Heart right ventricle (tissue), 16 donors: ENCODE measurements at regions not wholly inside any gene's neighbourhood (a gene's known extent, or its start where the extent isn't known, plus 50 kb on each side); places are given as distances from the start of the nearest gene placed in this dataset.

ENCODE experiments used
- ATAC-seq, 8 donors: fragments of 200-7000 bp; cut with Tn5 transposase; one replicate each; pipeline ENCODE4 v1.9.1; 2020; ENCODE audit warnings: mild to moderate bottlenecking in 8 of 8, moderate library complexity in 8 of 8, moderate number of reproducible peaks in 1 of 8
- DNase-seq, 2 donors: peaks; one replicate each; pipeline ENCODE4 v3.0.0-alpha.2; 2020
- H3K27ac ChIP-seq, 10 donors: fragments of 200-600 bp; sonication (generic) in 2 of 10; one replicate each; pipeline versions ENCODE4 v1.5.0 to v1.8.0; 2020 to 2022; ENCODE audit warnings: mild to moderate bottlenecking in 3 of 10
- H3K27me3 ChIP-seq, 7 donors: fragments of 200-600 bp; one replicate each; pipeline ENCODE4 v1.8.0; 2021 to 2022; ENCODE audit warnings: mild to moderate bottlenecking in 2 of 7
- H3K36me3 ChIP-seq, 9 donors: fragments of 200-600 bp; sonication (generic) in 1 of 9; one replicate each; pipeline versions ENCODE4 v1.5.0 to v1.8.0; 2020 to 2022; ENCODE audit warnings: mild to moderate bottlenecking in 2 of 9
- H3K4me1 ChIP-seq, 9 donors: fragments of 200-600 bp; sonication (generic) in 1 of 9; one replicate each; pipeline versions ENCODE4 v1.5.0 to v1.8.0; 2020 to 2022; ENCODE audit warnings: mild to moderate bottlenecking in 4 of 9
- H3K4me3 ChIP-seq, 10 donors: fragments of 200-600 bp; sonication (generic) in 2 of 10; one replicate each; pipeline versions ENCODE4 v1.5.0 to v1.8.0; 2020 to 2022; ENCODE audit warnings: mild to moderate bottlenecking in 7 of 10, moderate library complexity in 2 of 10
- H3K9me3 ChIP-seq, 11 donors: fragments of 200-600 bp in 10 of 11; sonication (generic) in 2 of 11; one replicate each; pipeline versions ENCODE4 v1.5.0 to v1.8.0; 2013 to 2022; ENCODE audit warnings: mild to moderate bottlenecking in 2 of 11, control low read depth in 1 of 11, moderate library complexity in 1 of 11
- CTCF ChIP-seq, 9 donors: fragments of 200-600 bp; sonication (generic) in 2 of 9; IDR thresholded peaks; one replicate each; pipeline versions ENCODE4 v1.5.0 to v1.8.0; 2021 to 2022; ENCODE audit warnings: antibody characterized with exemption in 9 of 9, mild to moderate bottlenecking in 5 of 9, moderate library complexity in 1 of 9
- WGBS, 2 donors: extraction: QIAGEN DNeasy Blood & Tissue Kit; methylation state at CpG; one replicate each; pipeline ENCODE4 v1.1.7; 2013; ENCODE audit warnings: inconsistent platforms in 1 of 2; 5-methylcytosine and 5-hydroxymethylcytosine counted together
- intact Hi-C, 10 donors: fragments of 100-400 bp; cut with DNase I; formaldehyde crosslinking; loops; one replicate each; pipeline versions ENCODE4 v1.11.1 to v1.14.2; 2022
- donor health status: Arrhythmogenic right ventricular cardiomyopathy.
- donor health status: ischemic (EF 13 %, LVEDD 7.1; RV severe dilation, severe dysfunction).
- donor health status: healthy with polysubstance abuse.
- donor health status: DM: no; HTN: yes; CAD: no.
- donor health status: DM: no; HTN: no; CAD: no.
- donor health status: ischemic (EF 25% LVEDD 6.9; RV normal size, moderate dysfunction).
- donor health status: ischemic (EF 25% LVEDD 5.7; RV mildly dilated, moderate dysfunction).
- donor health status: healthy.
- donor health status: DM: yes; HTN: yes; CAD: no.
- donor health status: Ischemic cardiomyopathy.
- donor health status: ischemic (EF 35%, LVEDD 5.7; RV mildly dilated, moderate dysfunction).
- donor health status: nonischemic (EF 11% LVEDD 7.7; RV severe dilation, severe dysfunction).
- donor health status: DM: yes; HTN: yes; CAD: no.
- donor health status: PGD.
- donor health status: ischemic (EF 29% LVEDD 5.4; RV normal size, mild dysfunction).
- donor health status: nonischemic (EF 23%, LVEDD 6.1; RV moderate dilation, normal function).

DNA sequence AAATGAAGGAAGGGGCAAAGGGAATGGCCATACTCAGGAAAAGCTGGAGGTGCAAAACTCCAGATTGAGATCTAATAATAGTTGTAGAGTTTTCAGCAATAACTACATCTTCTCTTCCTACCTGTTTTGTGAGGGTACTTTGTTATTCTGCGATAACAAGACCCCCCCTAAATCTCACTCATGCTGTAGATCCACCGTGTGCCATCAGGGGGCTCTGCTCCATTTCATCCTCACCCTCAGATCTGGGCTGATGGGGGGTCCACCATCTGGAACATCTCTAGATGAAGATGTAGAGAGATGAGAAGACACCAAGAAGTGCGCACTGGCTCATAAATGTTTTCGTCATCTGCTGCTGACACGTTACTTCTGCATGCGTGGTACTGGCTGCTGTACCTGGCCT, 135.9 kb upstream of the KIRREL3 start:
- H3K27me3 ChIP-seq = peaks cover 0 to 22% (median 0%) of the 10 kb centered on the region in 7 donors
- H3K4me1 ChIP-seq = no peaks in the 10 kb centered on the region
- 89 to 92% methylated on average over 6 of the region's 6 CpGs for WGBS, 2 donors
- intact Hi-C loops = no loop called here
- DNase-seq (no peak), ATAC-seq (no peak)
- TF ChIP-seq CTCF (IDR thresholded peaks at IDR 0.05) = no peak
- peaks cover 0 to 2% (median 0%) of the 10 kb centered on the region in 11 donors for H3K9me3 ChIP-seq
- H3K36me3 ChIP-seq = no peaks in the 10 kb centered on the region
- H3K27ac ChIP-seq = no peak overlapping the region
- no peak overlapping the region for H3K4me3 ChIP-seq

DNA sequence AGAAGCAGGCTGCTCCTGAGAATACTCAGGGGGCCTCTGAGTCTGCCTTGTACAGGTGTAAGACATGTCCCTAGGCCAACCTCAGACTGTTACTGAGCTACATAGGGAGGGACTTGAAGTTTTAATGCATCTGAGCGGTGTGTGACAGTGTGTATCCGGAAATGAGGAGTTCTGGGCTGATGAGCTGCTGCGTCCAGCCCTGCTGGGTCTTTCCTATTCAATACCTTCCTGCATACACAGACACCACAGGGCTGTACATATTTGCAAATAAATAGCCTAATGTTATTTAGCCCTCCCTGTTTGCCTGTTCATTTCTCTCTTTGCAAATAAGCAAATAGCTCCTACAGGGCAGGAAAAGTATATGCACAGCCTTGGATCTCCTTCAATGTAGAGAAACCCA, 134.7 kb upstream of the KIRREL3 start:
- Histone ChIP-seq H3K27me3 (peaks cover 0 to 25% (median 0%) of the 10 kb centered on the region in 7 donors), H3K4me3 (no peak overlapping the region), H3K36me3 (no peaks in the 10 kb centered on the region), H3K4me1 (no peaks in the 10 kb centered on the region), H3K9me3 (peaks cover 0 to 2% (median 0%) of the 10 kb centered on the region in 11 donors), H3K27ac (no peak overlapping the region)
- 85 to 91% methylated on average over 3 of the region's 3 CpGs for WGBS, 2 donors
- no peak for DNase-seq
- ATAC-seq = no peak
- TF ChIP-seq CTCF (IDR thresholded peaks at IDR 0.05) = no peak
- intact Hi-C loops = no loop called here

DNA sequence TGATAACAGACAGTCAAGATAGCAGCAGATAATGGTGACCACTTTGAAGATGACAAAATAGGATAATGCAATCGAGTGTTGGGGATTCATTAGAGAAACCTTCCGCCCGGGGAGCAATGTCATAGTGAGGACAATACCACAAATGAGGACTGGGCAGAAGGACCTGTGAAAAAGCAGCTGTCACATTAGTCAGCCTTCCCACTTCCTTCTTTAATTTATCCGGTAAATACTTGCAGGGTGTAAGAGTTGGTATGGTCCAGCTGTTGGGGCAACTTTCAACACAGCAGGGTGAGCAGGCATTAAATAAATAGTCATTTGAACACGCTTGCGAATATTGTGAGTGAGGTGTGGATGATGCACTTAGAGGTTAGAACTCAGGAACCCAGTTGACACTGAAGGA, 132.5 kb upstream of the KIRREL3 start:
- no peak for TF ChIP-seq CTCF (IDR thresholded peaks at IDR 0.05)
- Histone ChIP-seq H3K4me3 (no peak overlapping the region), H3K27ac (no peak overlapping the region), H3K9me3 (peaks cover 0 to 2% (median 0%) of the 10 kb centered on the region in 11 donors), H3K27me3 (peaks cover 0 to 25% (median 0%) of the 10 kb centered on the region in 7 donors), H3K36me3 (no peaks in the 10 kb centered on the region), H3K4me1 (no peaks in the 10 kb centered on the region)
- intact Hi-C loops = no loop called here
- DNase-seq (no peak), ATAC-seq (no peak)
- 35 to 36% methylated on average over 6 of the region's 6 CpGs for WGBS, 2 donors

- 83 to 89% methylated on average over 1 of the region's 1 CpG for WGBS, 2 donors
- Histone ChIP-seq H3K4me1 (no peaks in the 10 kb centered on the region), H3K9me3 (no peaks in the 10 kb centered on the region), H3K4me3 (no peak overlapping the region), H3K27ac (no peak overlapping the region), H3K36me3 (no peaks in the 10 kb centered on the region), H3K27me3 (peaks cover 0 to 17% (median 0%) of the 10 kb centered on the region in 7 donors)
- DNase-seq (no peak), ATAC-seq (no peak)
- intact Hi-C loops = no loop called here
- no peak for TF ChIP-seq CTCF (IDR thresholded peaks at IDR 0.05)
These were observed 129.8 kb upstream of the KIRREL3 start for GRCh38 chr11:127130321-127130720.
